ENCODE measurements at regions not wholly inside any gene's neighbourhood (a gene's known extent, or its start where the extent isn't known, plus 50 kb on each side); places are given as distances from the start of the nearest gene placed in this dataset.

- Histone ChIP-seq H3K4me3 (ENCODE audit: low read depth in 1 of 2, low read length in 2 of 2) (no peak overlapping the region), H3K27ac (ENCODE audit: low read depth in 2 of 2, low read length in 1 of 2) (no peak overlapping the region), H3K9me3 (ENCODE audit: control insufficient read depth in 2 of 2, insufficient read depth in 1 of 2, low read depth in 1 of 2, low read length in 1 of 2) (peaks cover 0 to 2% of the 10 kb centered on the region in 2 donors), H3K27me3 (ENCODE audit: control insufficient read depth in 1 of 2, insufficient read depth in 2 of 2, low read length in 2 of 2) (no peaks in the 10 kb centered on the region), H3K36me3 (ENCODE audit: control insufficient read depth in 2 of 2, insufficient read depth in 2 of 2, low read length in 1 of 2) (no peaks in the 10 kb centered on the region), H3K4me1 (ENCODE audit: control insufficient read depth in 2 of 2, insufficient read depth in 2 of 2, low read length in 1 of 2) (no peaks in the 10 kb centered on the region)
- WGBS, 2 donors = 73 to 86% methylated on average over 9 of the region's 9 CpGs
Measured at GRCh38 chr15:94069844-94070243, 161.5 kb upstream of the MCTP2 start.

GRCh38 chr15:94066811-94067210, 164.6 kb upstream of the MCTP2 start:
- WGBS, 2 donors = 86 to 87% methylated on average over 3 of the region's 3 CpGs
- H3K36me3 ChIP-seq (ENCODE audit: control insufficient read depth in 2 of 2, insufficient read depth in 2 of 2, low read length in 1 of 2) = no peaks in the 10 kb centered on the region
- no peak overlapping the region for H3K4me3 ChIP-seq (ENCODE audit: low read depth in 1 of 2, low read length in 2 of 2)
- peaks cover 0 to 2% of the 10 kb centered on the region in 2 donors for H3K9me3 ChIP-seq (ENCODE audit: control insufficient read depth in 2 of 2, insufficient read depth in 1 of 2, low read depth in 1 of 2, low read length in 1 of 2)
- no peaks in the 10 kb centered on the region for H3K4me1 ChIP-seq (ENCODE audit: control insufficient read depth in 2 of 2, insufficient read depth in 2 of 2, low read length in 1 of 2)
- H3K27ac ChIP-seq (ENCODE audit: low read depth in 2 of 2, low read length in 1 of 2) = no peak overlapping the region
- no peaks in the 10 kb centered on the region for H3K27me3 ChIP-seq (ENCODE audit: control insufficient read depth in 1 of 2, insufficient read depth in 2 of 2, low read length in 2 of 2)

DNA sequence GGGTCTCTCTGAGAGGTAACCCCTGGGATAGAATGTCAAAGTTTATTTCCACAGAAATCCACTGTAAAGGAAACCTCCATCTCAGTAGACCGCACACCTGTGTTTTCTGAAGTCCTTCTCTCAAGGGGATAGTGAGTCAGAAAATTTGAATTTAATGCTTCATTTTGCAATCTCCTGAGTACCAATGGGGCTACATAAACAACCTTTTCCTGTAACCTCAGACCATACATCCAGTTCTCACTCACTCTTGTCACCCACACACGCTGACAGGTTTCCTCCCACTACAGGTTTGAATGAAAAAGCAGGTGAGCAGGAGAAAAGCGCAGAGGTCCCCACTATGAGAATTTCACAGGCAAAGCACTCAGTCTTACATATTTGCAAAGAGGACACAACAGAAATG, 165.3 kb upstream of the MCTP2 start:
- WGBS, 2 donors = 83 to 88% methylated on average over 3 of the region's 3 CpGs
- Histone ChIP-seq H3K4me1 (ENCODE audit: control insufficient read depth in 2 of 2, insufficient read depth in 2 of 2, low read length in 1 of 2) (no peaks in the 10 kb centered on the region), H3K36me3 (ENCODE audit: control insufficient read depth in 2 of 2, insufficient read depth in 2 of 2, low read length in 1 of 2) (no peaks in the 10 kb centered on the region), H3K27me3 (ENCODE audit: control insufficient read depth in 1 of 2, insufficient read depth in 2 of 2, low read length in 2 of 2) (no peaks in the 10 kb centered on the region), H3K4me3 (ENCODE audit: low read depth in 1 of 2, low read length in 2 of 2) (no peak overlapping the region), H3K9me3 (ENCODE audit: control insufficient read depth in 2 of 2, insufficient read depth in 1 of 2, low read depth in 1 of 2, low read length in 1 of 2) (peaks cover 0 to 2% of the 10 kb centered on the region in 2 donors), H3K27ac (ENCODE audit: low read depth in 2 of 2, low read length in 1 of 2) (no peak overlapping the region)

DNA sequence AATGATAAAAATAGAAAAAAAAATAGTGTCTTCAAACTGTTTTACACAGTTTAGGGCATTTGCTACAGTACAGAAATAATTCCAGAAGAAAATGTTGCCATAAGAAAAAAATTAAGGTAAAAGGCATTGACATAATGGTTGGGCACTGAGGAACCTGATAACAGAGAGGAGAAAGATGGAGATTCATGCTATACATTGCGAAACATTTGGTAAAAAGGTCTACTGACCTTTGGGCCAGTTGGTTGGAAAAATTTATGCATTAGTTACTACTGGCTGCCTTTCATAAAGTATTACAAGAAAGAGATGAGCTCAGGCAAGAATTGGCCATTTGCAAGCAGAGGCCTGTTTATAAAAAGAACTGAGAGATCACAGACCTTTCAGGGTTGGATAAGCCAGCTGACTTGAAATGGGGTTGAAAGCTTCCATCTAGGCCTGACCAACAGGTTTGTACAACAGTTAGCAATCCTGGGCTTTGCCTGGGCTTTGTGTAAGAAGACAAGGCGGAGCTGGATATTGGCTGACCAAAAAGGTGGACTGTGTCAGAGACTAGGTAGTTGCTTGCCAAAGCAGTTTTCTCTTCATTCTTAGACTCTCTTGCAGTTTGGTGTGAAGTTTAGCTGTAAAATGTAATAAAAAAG, 166.6 kb upstream of the MCTP2 start:
- Histone ChIP-seq H3K27ac (ENCODE audit: low read depth in 2 of 2, low read length in 1 of 2) (peak overlapping the region; percentile 62 to 69), H3K9me3 (ENCODE audit: control insufficient read depth in 2 of 2, insufficient read depth in 1 of 2, low read depth in 1 of 2, low read length in 1 of 2) (no peaks in the 10 kb centered on the region), H3K4me1 (ENCODE audit: control insufficient read depth in 2 of 2, insufficient read depth in 2 of 2, low read length in 1 of 2) (peaks cover 0 to 4% of the 10 kb centered on the region in 2 donors), H3K36me3 (ENCODE audit: control insufficient read depth in 2 of 2, insufficient read depth in 2 of 2, low read length in 1 of 2) (no peaks in the 10 kb centered on the region), H3K4me3 (ENCODE audit: low read depth in 1 of 2, low read length in 2 of 2) (no peak overlapping the region), H3K27me3 (ENCODE audit: control insufficient read depth in 1 of 2, insufficient read depth in 2 of 2, low read length in 2 of 2) (no peaks in the 10 kb centered on the region)
- WGBS, 2 donors = 55 to 65% methylated on average over 2 of the region's 2 CpGs

DNA sequence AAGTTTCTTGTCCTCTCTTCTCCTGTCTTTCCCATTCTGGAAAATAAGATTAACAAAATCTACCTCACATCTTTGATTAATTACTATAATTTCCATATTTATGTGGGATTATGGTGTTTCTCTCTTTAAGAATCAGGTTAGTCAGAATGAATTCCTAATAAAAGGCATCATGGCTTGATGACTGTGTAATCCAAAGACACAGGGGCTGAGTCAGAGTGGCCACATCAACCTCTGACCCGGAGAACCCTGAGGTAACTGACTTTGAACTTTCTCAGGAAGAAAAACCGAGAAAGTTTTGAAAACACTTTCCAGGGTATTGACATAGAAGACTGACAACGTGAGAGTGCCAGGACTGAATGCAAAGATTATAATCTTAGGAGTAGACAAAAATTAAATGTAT, 170.3 kb upstream of the MCTP2 start:
- WGBS, 2 donors = 58 to 63% methylated on average over 3 of the region's 3 CpGs
- H3K4me3 ChIP-seq (ENCODE audit: low read depth in 1 of 2, low read length in 2 of 2) = no peak overlapping the region
- no peaks in the 10 kb centered on the region for H3K27me3 ChIP-seq (ENCODE audit: control insufficient read depth in 1 of 2, insufficient read depth in 2 of 2, low read length in 2 of 2)
- H3K36me3 ChIP-seq (ENCODE audit: control insufficient read depth in 2 of 2, insufficient read depth in 2 of 2, low read length in 1 of 2) = no peaks in the 10 kb centered on the region
- H3K9me3 ChIP-seq (ENCODE audit: control insufficient read depth in 2 of 2, insufficient read depth in 1 of 2, low read depth in 1 of 2, low read length in 1 of 2) = no peaks in the 10 kb centered on the region
- peaks cover 0 to 8% of the 10 kb centered on the region in 2 donors for H3K4me1 ChIP-seq (ENCODE audit: control insufficient read depth in 2 of 2, insufficient read depth in 2 of 2, low read length in 1 of 2)
- no peak overlapping the region for H3K27ac ChIP-seq (ENCODE audit: low read depth in 2 of 2, low read length in 1 of 2)

DNA sequence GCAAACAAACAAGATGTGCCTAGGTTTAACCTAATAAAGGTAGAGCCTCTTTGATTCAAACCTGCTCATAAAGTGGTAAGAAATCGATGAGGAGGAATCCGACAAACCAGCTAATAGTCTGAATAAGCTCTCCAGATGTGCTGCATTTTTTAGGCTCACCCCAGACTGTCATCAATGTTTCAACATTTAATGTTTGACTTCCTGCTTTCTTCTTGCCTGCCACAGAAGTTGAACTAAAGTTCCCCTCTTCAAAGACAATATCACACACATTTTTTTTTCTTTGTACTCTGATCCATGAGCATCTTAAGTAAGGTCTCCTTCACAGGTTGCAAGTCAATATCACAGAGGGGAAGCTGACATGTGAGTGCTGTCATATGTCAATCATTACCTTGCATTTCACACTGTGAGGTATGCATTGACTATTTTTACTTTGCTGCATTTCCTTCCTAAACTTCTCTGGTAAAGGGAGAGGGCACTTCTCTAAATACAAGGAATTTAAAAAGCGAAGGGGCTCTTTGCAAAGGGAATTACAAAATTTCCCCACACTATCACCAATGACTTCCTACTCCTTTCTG, 172.3 kb upstream of the MCTP2 start:
- 58 to 69% methylated on average over 3 of the region's 3 CpGs for WGBS, 2 donors
- H3K36me3 ChIP-seq (ENCODE audit: control insufficient read depth in 2 of 2, insufficient read depth in 2 of 2, low read length in 1 of 2) = no peaks in the 10 kb centered on the region
- H3K27ac ChIP-seq (ENCODE audit: low read depth in 2 of 2, low read length in 1 of 2) = no peak overlapping the region
- H3K4me1 ChIP-seq (ENCODE audit: control insufficient read depth in 2 of 2, insufficient read depth in 2 of 2, low read length in 1 of 2) = peaks cover 0 to 8% of the 10 kb centered on the region in 2 donors
- H3K9me3 ChIP-seq (ENCODE audit: control insufficient read depth in 2 of 2, insufficient read depth in 1 of 2, low read depth in 1 of 2, low read length in 1 of 2) = no peaks in the 10 kb centered on the region
- H3K27me3 ChIP-seq (ENCODE audit: control insufficient read depth in 1 of 2, insufficient read depth in 2 of 2, low read length in 2 of 2) = no peaks in the 10 kb centered on the region
- H3K4me3 ChIP-seq (ENCODE audit: low read depth in 1 of 2, low read length in 2 of 2) = no peak overlapping the region

DNA sequence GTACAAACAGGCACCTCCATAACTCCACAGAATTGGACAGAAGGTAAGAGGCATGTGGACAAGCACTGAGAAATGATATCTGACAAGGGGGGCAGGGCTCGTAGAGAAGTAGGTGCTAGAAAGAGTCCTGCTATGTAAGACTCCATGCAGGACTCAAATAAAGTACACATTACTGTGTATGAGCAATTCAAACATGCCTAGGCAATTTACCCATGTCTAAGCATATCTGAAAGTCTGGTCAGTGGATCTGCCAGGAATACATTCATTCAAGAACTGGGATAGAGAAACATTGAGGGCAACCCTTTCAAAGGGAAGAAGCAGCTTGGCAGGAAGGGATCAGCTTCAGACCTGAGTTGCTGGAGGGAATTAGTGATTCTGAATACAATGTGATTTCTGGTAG, 174.1 kb upstream of the MCTP2 start:
- Histone ChIP-seq H3K27me3 (ENCODE audit: control insufficient read depth in 1 of 2, insufficient read depth in 2 of 2, low read length in 2 of 2) (no peaks in the 10 kb centered on the region), H3K4me1 (ENCODE audit: control insufficient read depth in 2 of 2, insufficient read depth in 2 of 2, low read length in 1 of 2) (peaks cover 0 to 8% of the 10 kb centered on the region in 2 donors), H3K36me3 (ENCODE audit: control insufficient read depth in 2 of 2, insufficient read depth in 2 of 2, low read length in 1 of 2) (no peaks in the 10 kb centered on the region), H3K9me3 (ENCODE audit: control insufficient read depth in 2 of 2, insufficient read depth in 1 of 2, low read depth in 1 of 2, low read length in 1 of 2) (no peaks in the 10 kb centered on the region), H3K27ac (ENCODE audit: low read depth in 2 of 2, low read length in 1 of 2) (no peak overlapping the region), H3K4me3 (ENCODE audit: low read depth in 1 of 2, low read length in 2 of 2) (no peak overlapping the region)
- 36 to 48% methylated on average over 1 of the region's 1 CpG for WGBS, 2 donors

- H3K4me1 ChIP-seq (ENCODE audit: control insufficient read depth in 2 of 2, insufficient read depth in 2 of 2, low read length in 1 of 2) = peaks cover 0 to 8% of the 10 kb centered on the region in 2 donors
- H3K27me3 ChIP-seq (ENCODE audit: control insufficient read depth in 1 of 2, insufficient read depth in 2 of 2, low read length in 2 of 2) = no peaks in the 10 kb centered on the region
- no peaks in the 10 kb centered on the region for H3K36me3 ChIP-seq (ENCODE audit: control insufficient read depth in 2 of 2, insufficient read depth in 2 of 2, low read length in 1 of 2)
- no peak overlapping the region for H3K4me3 ChIP-seq (ENCODE audit: low read depth in 1 of 2, low read length in 2 of 2)
- H3K27ac ChIP-seq (ENCODE audit: low read depth in 2 of 2, low read length in 1 of 2) = no peak overlapping the region
- H3K9me3 ChIP-seq (ENCODE audit: control insufficient read depth in 2 of 2, insufficient read depth in 1 of 2, low read depth in 1 of 2, low read length in 1 of 2) = no peaks in the 10 kb centered on the region
Measured at GRCh38 chr15:94056314-94056713, 175.0 kb upstream of the MCTP2 start.

GRCh38 chr15:94053626-94054025, 177.7 kb upstream of the MCTP2 start:
- Histone ChIP-seq H3K4me3 (ENCODE audit: low read depth in 1 of 2, low read length in 2 of 2) (no peak overlapping the region), H3K4me1 (ENCODE audit: control insufficient read depth in 2 of 2, insufficient read depth in 2 of 2, low read length in 1 of 2) (peaks cover 0 to 4% of the 10 kb centered on the region in 2 donors), H3K27ac (ENCODE audit: low read depth in 2 of 2, low read length in 1 of 2) (no peak overlapping the region), H3K27me3 (ENCODE audit: control insufficient read depth in 1 of 2, insufficient read depth in 2 of 2, low read length in 2 of 2) (no peaks in the 10 kb centered on the region), H3K9me3 (ENCODE audit: control insufficient read depth in 2 of 2, insufficient read depth in 1 of 2, low read depth in 1 of 2, low read length in 1 of 2) (no peaks in the 10 kb centered on the region), H3K36me3 (ENCODE audit: control insufficient read depth in 2 of 2, insufficient read depth in 2 of 2, low read length in 1 of 2) (no peaks in the 10 kb centered on the region)

DNA sequence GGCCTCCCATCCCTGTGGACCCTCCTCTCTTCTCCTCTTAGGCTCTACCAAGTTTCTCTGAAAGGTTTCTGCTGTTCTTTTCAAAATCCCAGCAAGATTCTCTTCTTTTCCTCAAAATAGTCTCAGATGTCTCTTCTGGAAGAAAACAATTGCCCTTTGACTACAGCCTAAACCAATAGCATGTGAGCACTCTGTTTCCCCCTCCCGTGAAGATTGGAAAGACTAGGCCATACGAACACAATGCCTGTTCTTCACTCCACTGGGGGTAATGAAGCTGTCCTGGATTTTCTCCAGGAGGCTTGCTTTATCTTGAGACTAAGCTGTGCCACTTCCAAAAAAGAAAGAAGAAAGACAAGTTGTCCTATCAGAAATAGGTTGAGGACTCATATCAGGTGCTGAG, 178.7 kb upstream of the MCTP2 start:
- 82 to 85% methylated on average over 2 of the region's 2 CpGs for WGBS, 2 donors
- Histone ChIP-seq H3K4me3 (ENCODE audit: low read depth in 1 of 2, low read length in 2 of 2) (no peak overlapping the region), H3K4me1 (ENCODE audit: control insufficient read depth in 2 of 2, insufficient read depth in 2 of 2, low read length in 1 of 2) (peaks cover 0 to under 1% of the 10 kb centered on the region in 2 donors), H3K36me3 (ENCODE audit: control insufficient read depth in 2 of 2, insufficient read depth in 2 of 2, low read length in 1 of 2) (no peaks in the 10 kb centered on the region), H3K27ac (ENCODE audit: low read depth in 2 of 2, low read length in 1 of 2) (no peak overlapping the region), H3K9me3 (ENCODE audit: control insufficient read depth in 2 of 2, insufficient read depth in 1 of 2, low read depth in 1 of 2, low read length in 1 of 2) (no peaks in the 10 kb centered on the region), H3K27me3 (ENCODE audit: control insufficient read depth in 1 of 2, insufficient read depth in 2 of 2, low read length in 2 of 2) (no peaks in the 10 kb centered on the region)

Measured in esophagus (tissue), 2 donors.